Fibroblast of lung (primary cell): ENCODE measurements at regions not wholly inside any gene's neighbourhood (a gene's known extent, or its start where the extent isn't known, plus 50 kb on each side); places are given as distances from the start of the nearest gene placed in this dataset.

ENCODE experiments used
- DNase-seq, 2 donors: peaks; one replicate each; pipeline versions ENCODE4 v3.0.0 to v3.0.0-alpha.2; 2010; ENCODE audit warnings: low read depth in 2 of 2
- H2AFZ ChIP-seq: 2 replicates; pipeline ENCODE4 v1.5.1; 2012; ENCODE audit warnings: low read length, control low read depth, inconsistent platforms
- H3K27ac ChIP-seq: 2 replicates; pipeline ENCODE4 v1.5.1; 2011; ENCODE audit warnings: low read length, control low read depth; ENCODE audit not compliant: insufficient read depth
- H3K27me3 ChIP-seq: 2 replicates; pipeline ENCODE4 v1.5.1; 2011; ENCODE audit warnings: mild to moderate bottlenecking, low read length; ENCODE audit not compliant: control insufficient read depth, insufficient read depth
- H3K36me3 ChIP-seq: 2 replicates; pipeline ENCODE4 v1.5.1; 2011; ENCODE audit warnings: low read length; ENCODE audit not compliant: control insufficient read depth, insufficient read depth
- H3K4me1 ChIP-seq: 2 replicates; pipeline ENCODE4 v1.5.1; 2011; ENCODE audit warnings: low read length; ENCODE audit not compliant: control insufficient read depth, insufficient read depth; ENCODE audit errors: extremely low read depth
- H3K4me2 ChIP-seq: 2 replicates; pipeline ENCODE4 v1.5.1; 2011; ENCODE audit warnings: low read length, control low read depth; ENCODE audit not compliant: insufficient read depth; ENCODE audit errors: extremely low read depth
- H3K4me3 ChIP-seq, 4 experiments: fragments of 200-600 bp in 1 of 4; sonication (generic) in 1 of 4; replicated peaks in 1 of 4; 2 replicates each; pipeline ENCODE4 v1.5.1; 2011 to 2016; ENCODE audit warnings: low read length in 4 of 4, low read depth in 3 of 4, mild to moderate bottlenecking in 3 of 4, control low read depth in 2 of 4, inconsistent platforms in 1 of 4, mixed read lengths in 1 of 4; ENCODE audit not compliant: insufficient read depth in 1 of 4; ENCODE audit errors: control extremely low read depth in 1 of 4
- H3K79me2 ChIP-seq: 2 replicates; pipeline ENCODE4 v1.5.1; 2012; ENCODE audit warnings: mild to moderate bottlenecking, low read length, inconsistent platforms; ENCODE audit not compliant: control insufficient read depth, insufficient read depth
- H3K9ac ChIP-seq: 2 replicates; pipeline ENCODE4 v1.5.1; 2011; ENCODE audit warnings: mild to moderate bottlenecking, low read length, control low read depth; ENCODE audit not compliant: insufficient read depth
- H3K9me3 ChIP-seq: 2 replicates; pipeline ENCODE4 v1.5.1; 2012; ENCODE audit warnings: low read depth, low read length; ENCODE audit not compliant: control insufficient read depth, insufficient read depth
- H4K20me1 ChIP-seq: 2 replicates; pipeline ENCODE4 v1.5.1; 2011; ENCODE audit warnings: low read length; ENCODE audit not compliant: control insufficient read depth, insufficient read depth; ENCODE audit errors: extremely low read depth
- EZH2 ChIP-seq: IDR thresholded peaks from 2 replicates; pipeline ENCODE4 v1.5.1; 2012; ENCODE audit warnings: low read length, control low read depth, mild to moderate bottlenecking; ENCODE audit errors: missing control alignments
- TF ChIP-seq, protein P1 (sequence below), 2 donors: IDR thresholded peaks in 1 of 2; conservative IDR thresholded peaks in 1 of 2; 1 replicate in 1 of 2; 2 replicates in 1 of 2; pipeline ENCODE4 v1.5.1; 2011 to 2012; ENCODE audit warnings: low read length in 2 of 2, control low read depth in 1 of 2, inconsistent platforms in 1 of 2, low read depth in 1 of 2, mild to moderate bottlenecking in 1 of 2

DNA sequence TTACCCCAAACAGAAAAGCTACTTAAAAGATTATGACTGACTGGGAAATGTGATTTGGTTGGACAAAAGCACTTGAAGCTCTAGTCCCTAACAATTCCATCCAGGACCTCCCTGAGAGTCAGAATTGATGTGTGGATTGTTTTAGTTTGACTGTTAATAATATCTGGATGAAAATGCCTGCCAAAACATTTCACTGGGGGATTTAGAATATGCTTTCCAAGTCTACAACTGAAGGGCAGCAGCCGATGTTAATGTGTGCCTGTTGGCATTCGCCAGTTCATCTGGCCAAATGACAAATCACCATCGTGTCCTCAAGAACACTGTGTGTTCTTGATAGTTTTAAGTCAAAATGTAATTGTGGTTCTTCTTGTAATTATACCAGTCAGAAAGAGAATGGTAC lies 76.0 kb upstream of the TSC22D1 start:
- no peak overlapping the region for H2AFZ ChIP-seq
- no peaks in the 10 kb centered on the region for H3K79me2 ChIP-seq
- no peak overlapping the region for H3K4me2 ChIP-seq
- no peaks in the 10 kb centered on the region for H3K27me3 ChIP-seq
- H3K27ac ChIP-seq: no peak overlapping the region
- H3K36me3 ChIP-seq: no peaks in the 10 kb centered on the region
- no peak overlapping the region for H3K4me3 ChIP-seq
- no peaks in the 10 kb centered on the region for H3K9me3 ChIP-seq
- TF ChIP-seq, protein P1, sequence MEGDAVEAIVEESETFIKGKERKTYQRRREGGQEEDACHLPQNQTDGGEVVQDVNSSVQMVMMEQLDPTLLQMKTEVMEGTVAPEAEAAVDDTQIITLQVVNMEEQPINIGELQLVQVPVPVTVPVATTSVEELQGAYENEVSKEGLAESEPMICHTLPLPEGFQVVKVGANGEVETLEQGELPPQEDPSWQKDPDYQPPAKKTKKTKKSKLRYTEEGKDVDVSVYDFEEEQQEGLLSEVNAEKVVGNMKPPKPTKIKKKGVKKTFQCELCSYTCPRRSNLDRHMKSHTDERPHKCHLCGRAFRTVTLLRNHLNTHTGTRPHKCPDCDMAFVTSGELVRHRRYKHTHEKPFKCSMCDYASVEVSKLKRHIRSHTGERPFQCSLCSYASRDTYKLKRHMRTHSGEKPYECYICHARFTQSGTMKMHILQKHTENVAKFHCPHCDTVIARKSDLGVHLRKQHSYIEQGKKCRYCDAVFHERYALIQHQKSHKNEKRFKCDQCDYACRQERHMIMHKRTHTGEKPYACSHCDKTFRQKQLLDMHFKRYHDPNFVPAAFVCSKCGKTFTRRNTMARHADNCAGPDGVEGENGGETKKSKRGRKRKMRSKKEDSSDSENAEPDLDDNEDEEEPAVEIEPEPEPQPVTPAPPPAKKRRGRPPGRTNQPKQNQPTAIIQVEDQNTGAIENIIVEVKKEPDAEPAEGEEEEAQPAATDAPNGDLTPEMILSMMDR (conservative IDR thresholded peaks at IDR 0.05 in 1 of 2, IDR thresholded peaks at IDR 0.05 in 1 of 2; ENCODE audit: low read depth in 1 of 2, low read length in 2 of 2): no peak
- no peak for TF ChIP-seq EZH2
- DNase-seq: no peak
- H4K20me1 ChIP-seq: no peaks in the 10 kb centered on the region
- H3K4me1 ChIP-seq: no peaks in the 10 kb centered on the region
- no peak overlapping the region for H3K9ac ChIP-seq

DNA sequence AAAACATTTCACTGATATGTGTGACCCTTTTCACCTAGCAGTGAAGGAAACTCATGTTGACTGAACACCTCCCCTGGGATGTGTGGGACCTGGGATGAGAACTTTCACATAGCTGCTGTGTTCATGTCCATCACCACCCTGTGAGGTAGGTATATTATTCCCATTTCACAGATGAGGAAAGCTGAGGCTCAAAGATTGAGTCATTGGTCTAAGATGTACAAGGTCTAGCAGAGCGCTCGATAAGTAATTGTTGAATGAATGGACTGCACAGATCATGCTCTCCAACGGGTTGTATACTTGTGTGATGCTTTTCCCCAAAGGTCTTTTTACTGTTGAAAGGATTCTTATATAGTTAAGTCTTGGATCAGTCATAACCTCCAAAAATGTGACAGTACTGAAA lies 75.6 kb upstream of the TSC22D1 start:
- Histone ChIP-seq H3K27me3 (no peaks in the 10 kb centered on the region), H3K4me1 (no peaks in the 10 kb centered on the region), H3K9ac (no peak overlapping the region), H3K27ac (no peak overlapping the region), H4K20me1 (no peaks in the 10 kb centered on the region), H3K36me3 (no peaks in the 10 kb centered on the region), H2AFZ (no peak overlapping the region), H3K4me2 (no peak overlapping the region), H3K79me2 (no peaks in the 10 kb centered on the region), H3K9me3 (no peaks in the 10 kb centered on the region), H3K4me3 (no peak overlapping the region)
- no peak for TF ChIP-seq EZH2
- TF ChIP-seq, protein P1 (conservative IDR thresholded peaks at IDR 0.05 in 1 of 2, IDR thresholded peaks at IDR 0.05 in 1 of 2; ENCODE audit: low read depth in 1 of 2, low read length in 2 of 2): no peak
- no peak for DNase-seq

DNA sequence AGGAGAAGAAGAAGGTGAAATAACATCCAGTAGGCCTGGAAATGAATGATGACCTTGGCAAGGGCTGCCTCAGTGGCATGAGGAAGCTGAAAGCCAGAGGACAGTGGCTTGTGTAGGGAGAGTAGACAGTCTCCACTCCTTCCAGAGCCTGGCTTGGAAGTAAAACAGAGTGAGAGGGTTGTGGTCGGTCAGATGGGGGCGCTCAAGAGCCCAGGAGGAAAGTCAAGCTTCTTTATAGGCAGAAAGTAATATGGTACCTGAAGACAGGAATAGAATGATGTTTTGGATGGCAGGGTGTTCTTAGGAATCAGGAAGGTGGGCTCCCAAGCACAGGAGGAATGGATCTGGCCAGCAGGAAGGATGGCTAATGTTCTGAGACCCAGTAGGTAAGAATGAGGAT lies 75.1 kb upstream of the TSC22D1 start:
- H3K4me3 ChIP-seq: no peak overlapping the region
- no peaks in the 10 kb centered on the region for H4K20me1 ChIP-seq
- no peaks in the 10 kb centered on the region for H3K36me3 ChIP-seq
- DNase-seq: no peak
- H3K27me3 ChIP-seq: no peaks in the 10 kb centered on the region
- TF ChIP-seq EZH2: no peak
- TF ChIP-seq, protein P1 (conservative IDR thresholded peaks at IDR 0.05 in 1 of 2, IDR thresholded peaks at IDR 0.05 in 1 of 2; ENCODE audit: low read depth in 1 of 2, low read length in 2 of 2): no peak
- no peak overlapping the region for H3K27ac ChIP-seq
- H3K9ac ChIP-seq: no peak overlapping the region
- H2AFZ ChIP-seq: no peak overlapping the region
- H3K4me1 ChIP-seq: no peaks in the 10 kb centered on the region
- no peaks in the 10 kb centered on the region for H3K79me2 ChIP-seq
- no peaks in the 10 kb centered on the region for H3K9me3 ChIP-seq
- no peak overlapping the region for H3K4me2 ChIP-seq
